ENCODE measurements at regions not wholly inside any gene's neighbourhood (a gene's known extent, or its start where the extent isn't known, plus 50 kb on each side); places are given as distances from the start of the nearest gene placed in this dataset.

- no peak for TF ChIP-seq CTCF (IDR thresholded peaks at IDR 0.05)
- H3K27me3 ChIP-seq = no peaks in the 10 kb centered on the region
- no peak for DNase-seq (ENCODE audit: low spot score)
- peaks cover 0 to 27% of the 10 kb centered on the region in 2 donors for H3K4me1 ChIP-seq
- no peaks in the 10 kb centered on the region for H3K9me3 ChIP-seq
- no peak overlapping the region for H3K4me3 ChIP-seq
- H3K36me3 ChIP-seq = no peaks in the 10 kb centered on the region
- no peak overlapping the region for H3K27ac ChIP-seq
Observed at GRCh38 chr6:170228946-170229310, 62.0 kb downstream of the DLL1 start.

- no peak for DNase-seq (ENCODE audit: low spot score)
Observed at GRCh38 chr6:170227996-170228945, 62.6 kb downstream of the DLL1 start.

GRCh38 chr6:170227521-170227983 is 63.3 kb downstream of the DLL1 start:
- no peak for TF ChIP-seq CTCF (IDR thresholded peaks at IDR 0.05)
- no peak for DNase-seq (ENCODE audit: low spot score)
- Histone ChIP-seq H3K27ac (no peak overlapping the region), H3K27me3 (no peaks in the 10 kb centered on the region), H3K4me3 (no peak overlapping the region), H3K9me3 (no peaks in the 10 kb centered on the region), H3K36me3 (no peaks in the 10 kb centered on the region), H3K4me1 (peaks cover 0 to 27% of the 10 kb centered on the region in 2 donors)

More at GRCh38 chr6:170227996-170228945, 62.6 kb downstream of the DLL1 start:
- no peaks in the 10 kb centered on the region for H3K27me3 ChIP-seq
- H3K27ac ChIP-seq = no peak overlapping the region
- no peaks in the 10 kb centered on the region for H3K9me3 ChIP-seq
- peaks cover 0 to 27% of the 10 kb centered on the region in 2 donors for H3K4me1 ChIP-seq
- TF ChIP-seq CTCF (IDR thresholded peaks at IDR 0.05) = no peak
- H3K36me3 ChIP-seq = no peaks in the 10 kb centered on the region
- no peak overlapping the region for H3K4me3 ChIP-seq

GRCh38 chr6:170226647-170227046 is 64.2 kb downstream of the DLL1 start:
- H3K36me3 ChIP-seq = no peaks in the 10 kb centered on the region
- H3K4me3 ChIP-seq = no peak overlapping the region
- no peaks in the 10 kb centered on the region for H3K9me3 ChIP-seq
- no peaks in the 10 kb centered on the region for H3K27me3 ChIP-seq
- no peak for DNase-seq (ENCODE audit: low spot score)
- peaks cover 0 to 27% of the 10 kb centered on the region in 2 donors for H3K4me1 ChIP-seq
- no peak for TF ChIP-seq CTCF (IDR thresholded peaks at IDR 0.05)
- H3K27ac ChIP-seq = no peak overlapping the region

- no peaks in the 10 kb centered on the region for H3K27me3 ChIP-seq
- DNase-seq (ENCODE audit: low spot score) = no peak
- TF ChIP-seq CTCF (IDR thresholded peaks at IDR 0.05) = no peak
- no peak overlapping the region for H3K4me3 ChIP-seq
- no peak overlapping the region for H3K27ac ChIP-seq
- no peaks in the 10 kb centered on the region for H3K9me3 ChIP-seq
- peaks cover 0 to 24% of the 10 kb centered on the region in 2 donors for H3K4me1 ChIP-seq
- H3K36me3 ChIP-seq = no peaks in the 10 kb centered on the region
Observed at GRCh38 chr6:170225852-170226417, 64.9 kb downstream of the DLL1 start.
